ELF-1 (cell line): ENCODE measurements at regions not wholly inside any gene's neighbourhood (a gene's known extent, or its start where the extent isn't known, plus 50 kb on each side); places are given as distances from the start of the nearest gene placed in this dataset.
A peak's percentile ranks its signal among the peaks of the same experiment; 100 is the strongest.

ENCODE experiments used
- DNase-seq: peaks from one replicate; pipeline ENCODE4 v3.0.0-alpha.2; 2016; ENCODE audit warnings: low read depth, low spot score

DNA sequence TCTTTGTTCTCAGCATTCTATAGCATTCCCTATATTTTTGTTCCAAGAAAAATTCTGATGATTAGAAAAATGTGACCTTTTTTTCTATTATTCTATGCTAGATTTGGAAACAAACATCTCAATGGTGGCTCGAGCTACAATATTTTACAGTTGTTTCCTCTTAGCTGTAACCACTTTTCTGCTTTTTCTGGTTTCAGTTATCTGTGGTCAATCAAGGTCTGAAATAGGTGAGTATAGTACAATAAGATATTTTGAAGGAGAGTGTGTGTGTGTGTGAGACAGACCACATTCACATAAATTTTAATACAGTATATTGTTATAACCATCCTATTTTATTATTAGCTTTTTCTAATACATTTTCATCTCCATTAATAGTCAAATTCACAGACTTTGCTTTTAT lies 564.5 kb upstream of the GHITM start:
- DNase-seq, result no peak

DNA sequence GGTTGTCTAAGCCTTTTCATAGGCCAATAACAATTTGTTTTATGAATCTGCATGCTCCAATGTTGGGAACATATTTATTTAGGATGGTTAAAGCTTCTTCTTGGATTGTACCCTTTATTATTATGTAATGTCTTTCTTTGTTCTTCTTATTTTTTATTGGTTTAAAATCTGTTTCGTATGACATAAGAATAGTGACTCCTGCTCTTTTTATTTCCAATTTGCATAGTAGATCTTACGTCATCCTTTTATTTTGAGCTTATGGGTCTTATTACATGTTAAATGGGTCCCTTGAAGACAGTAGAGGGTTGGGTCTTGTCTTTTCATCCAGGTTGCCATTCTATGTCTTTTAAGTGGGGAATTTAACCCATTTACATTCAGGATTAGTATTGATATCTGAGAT lies 561.9 kb upstream of the GHITM start:
- no peak for DNase-seq

DNA sequence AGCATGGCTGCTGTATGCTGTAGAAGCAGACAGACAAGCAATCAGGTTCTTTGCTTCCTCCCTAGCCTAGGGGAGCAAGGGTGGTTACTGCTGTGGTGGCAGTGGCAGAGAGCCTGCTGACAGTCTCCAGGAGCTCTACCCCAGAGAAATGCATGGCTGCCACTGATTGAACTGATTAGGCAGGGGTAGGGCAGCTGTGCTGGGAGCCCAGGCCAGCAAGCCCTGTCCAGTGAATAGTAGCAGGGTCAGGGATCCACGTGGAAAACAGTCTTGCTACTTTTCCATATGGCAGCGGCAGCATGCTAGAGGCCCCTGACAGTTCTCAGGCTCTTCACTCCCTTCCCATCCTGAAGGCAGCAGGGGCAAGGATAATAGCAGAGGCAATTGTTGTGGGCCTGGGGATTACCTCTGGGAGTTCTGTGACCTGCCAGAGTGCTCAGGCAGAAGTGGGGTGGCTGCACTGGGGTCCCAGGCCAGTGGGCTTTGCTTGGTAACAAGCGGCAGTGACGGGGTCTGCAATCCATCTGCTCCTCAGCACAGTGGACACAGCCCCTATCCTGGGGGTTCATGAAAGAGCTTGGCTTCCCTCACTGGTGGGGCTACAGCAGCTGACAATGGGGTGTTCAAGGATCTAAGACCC lies 558.8 kb upstream of the GHITM start:
- DNase-seq, result no peak

DNA sequence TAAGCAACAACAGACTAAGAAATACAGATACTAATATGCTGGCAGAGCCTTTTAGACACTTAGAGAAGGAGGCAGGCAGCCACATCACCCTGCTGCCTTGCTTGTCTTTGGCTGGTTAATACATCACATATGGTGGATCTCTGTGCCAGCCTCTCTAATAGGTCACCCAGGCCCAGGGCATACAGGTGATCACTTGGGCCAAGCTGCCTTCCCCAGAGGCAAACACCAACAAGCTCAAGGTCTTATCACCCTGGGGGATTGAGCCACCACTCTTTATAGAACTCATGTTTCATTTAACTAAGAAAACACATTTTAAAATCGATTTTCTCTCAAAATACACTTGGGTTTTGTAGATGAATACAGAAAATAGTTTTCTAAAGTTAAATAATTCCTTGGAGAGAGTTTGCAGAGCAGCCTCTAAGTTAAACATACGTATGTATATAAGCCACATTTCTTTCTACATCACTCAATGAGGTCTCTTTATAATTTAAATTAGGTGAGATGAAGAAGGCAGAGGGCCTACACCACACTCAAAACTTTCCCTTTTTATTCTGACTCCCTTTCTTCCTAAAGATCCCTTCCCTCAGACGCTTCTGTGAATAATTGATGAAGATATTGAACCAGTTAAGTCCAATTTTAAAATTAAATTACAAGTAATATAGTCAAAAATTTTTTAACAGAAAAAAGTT lies 556.8 kb upstream of the GHITM start:
- no peak for DNase-seq

DNA sequence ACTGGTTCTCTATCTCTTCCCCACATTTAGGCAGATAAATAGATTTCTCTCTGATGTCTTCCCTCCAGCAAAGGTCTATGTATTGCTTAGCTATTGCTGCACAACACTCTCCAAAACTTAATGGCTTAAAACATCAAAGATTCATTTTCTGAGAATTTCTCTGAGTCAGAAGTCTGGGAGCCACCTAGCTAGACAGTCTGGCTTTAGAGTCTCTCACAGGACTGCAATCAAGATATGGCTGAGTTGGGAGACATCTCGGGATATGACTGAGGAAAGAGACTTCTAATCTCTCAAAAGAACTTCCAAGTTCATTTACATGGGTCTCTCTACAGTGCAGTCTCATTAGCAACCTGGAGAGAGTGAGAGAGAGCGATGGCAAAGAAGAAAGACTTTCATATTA lies 553.6 kb upstream of the GHITM start:
- DNase-seq, result no peak

DNA sequence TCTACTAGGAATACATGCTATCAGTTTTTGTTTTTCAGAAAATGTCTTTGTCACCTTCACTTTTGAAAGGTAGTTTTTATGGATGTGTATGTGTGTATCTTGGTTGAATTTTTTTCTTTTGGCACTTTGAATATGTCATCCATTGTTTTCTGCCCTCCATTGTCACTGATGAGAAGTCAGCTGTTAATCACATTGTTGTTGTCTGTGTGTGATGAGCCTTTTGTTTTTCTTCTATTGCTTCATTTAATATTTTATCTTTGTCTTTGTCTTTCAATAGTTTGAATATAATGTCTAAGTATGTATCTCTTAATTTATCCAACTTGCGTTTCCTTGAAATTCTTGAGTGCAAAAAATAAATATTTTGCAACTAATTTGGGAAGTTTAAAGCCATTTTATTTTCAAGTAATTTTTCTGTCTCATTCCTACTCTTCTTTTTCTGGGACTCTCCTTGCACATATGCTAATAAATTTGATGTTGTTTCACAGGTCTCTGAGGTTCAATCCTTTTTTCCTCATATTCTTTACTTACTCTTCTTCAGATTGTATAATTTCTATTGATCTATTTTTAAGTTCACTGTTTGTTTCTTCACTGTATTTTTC lies 546.9 kb upstream of the GHITM start:
- no peak for DNase-seq

DNA sequence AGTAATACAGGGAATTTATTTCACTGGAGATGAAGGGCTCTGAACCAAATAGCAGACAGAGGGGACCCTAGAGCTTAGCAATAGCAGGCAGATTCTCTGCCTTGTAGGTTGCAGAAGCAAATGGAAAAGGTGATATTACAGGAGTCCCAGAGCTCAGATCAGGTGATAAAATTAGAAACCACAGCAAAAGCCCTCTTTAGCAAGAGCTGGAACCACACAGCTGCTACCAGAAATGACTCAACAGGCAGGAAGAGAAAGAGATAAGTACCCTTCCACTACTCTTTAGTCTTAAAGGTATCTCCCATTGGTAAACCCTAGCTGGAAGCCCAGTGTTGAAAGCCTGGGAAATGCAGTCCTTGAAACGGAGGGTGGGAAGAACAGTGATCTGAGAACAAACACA lies 535.6 kb upstream of the GHITM start:
- DNase-seq, result no peak

DNA sequence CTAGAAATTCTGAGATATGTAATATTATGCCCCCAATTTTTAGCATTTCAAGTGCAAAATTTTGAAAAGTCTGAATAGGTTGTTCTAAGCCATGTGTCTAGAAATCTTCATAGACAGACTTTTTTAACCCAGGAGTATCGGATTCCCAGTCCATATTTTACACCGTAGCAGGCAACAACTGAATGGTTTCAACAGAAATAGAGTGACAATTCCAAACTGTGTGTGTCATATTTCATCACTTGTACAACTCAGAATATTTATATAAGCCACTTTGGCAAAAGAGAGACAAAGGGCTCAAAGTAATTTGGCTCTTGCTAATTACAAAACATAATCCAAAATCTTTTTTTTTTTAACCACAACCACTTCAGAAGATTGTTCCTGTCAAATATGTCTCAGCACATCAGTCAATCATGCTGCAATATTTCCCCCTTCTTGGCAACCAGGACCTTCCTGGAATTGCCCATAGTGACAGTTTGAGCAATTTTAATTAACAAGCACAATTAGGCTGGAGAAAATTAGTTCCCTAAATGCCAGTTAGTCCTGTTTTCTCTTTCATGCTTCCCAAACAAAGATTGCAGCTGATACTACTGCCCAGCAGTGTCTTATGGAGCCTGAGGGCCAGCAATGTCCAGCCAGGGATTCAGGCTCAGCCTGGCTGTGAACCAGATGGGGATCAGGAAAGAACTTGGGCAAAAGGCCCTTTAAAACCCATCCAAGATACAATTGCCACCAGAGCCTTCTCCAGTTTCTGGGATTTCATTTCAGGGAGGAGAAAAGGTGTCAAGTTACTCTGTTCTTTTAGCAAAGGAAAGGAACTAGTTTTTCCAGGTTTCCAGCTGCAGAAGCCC lies 533.3 kb upstream of the GHITM start:
- peak; percentile 75 for DNase-seq

DNA sequence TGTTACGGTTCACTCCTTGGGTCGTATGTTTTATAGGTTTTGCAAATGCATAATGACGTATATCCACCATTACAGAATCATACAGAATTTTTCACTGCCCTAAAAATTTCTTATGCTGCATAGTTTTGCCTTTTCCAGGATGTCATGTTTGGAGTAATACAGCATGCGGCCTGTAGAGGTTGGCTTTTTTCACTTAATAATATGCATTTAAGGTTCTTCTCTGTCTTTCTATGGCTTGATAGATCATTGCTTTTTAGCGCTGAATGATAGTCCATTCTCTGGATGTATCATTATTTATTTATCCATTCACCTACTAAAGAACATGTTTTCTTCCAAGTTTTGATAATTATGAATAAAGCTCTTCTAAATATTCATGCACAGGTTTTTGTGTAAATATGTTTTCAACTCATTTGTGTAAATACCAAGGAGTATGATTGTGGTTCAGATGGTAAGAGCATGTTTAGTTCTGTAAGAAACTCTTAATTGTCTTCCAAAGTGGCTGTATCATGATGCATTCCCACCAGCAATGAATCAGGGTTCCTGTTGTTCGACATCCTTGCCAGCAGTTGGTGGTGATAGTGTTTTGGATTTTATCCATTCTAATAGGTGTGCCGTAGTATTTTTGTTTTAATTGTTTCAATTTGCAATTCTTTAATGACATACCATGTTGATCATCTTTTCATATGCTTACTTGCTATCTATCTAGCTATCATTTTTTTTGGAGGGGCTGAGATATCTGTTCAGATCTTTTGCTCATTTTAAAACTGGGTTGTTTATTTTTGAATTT lies 531.2 kb upstream of the GHITM start:
- no peak for DNase-seq

DNA sequence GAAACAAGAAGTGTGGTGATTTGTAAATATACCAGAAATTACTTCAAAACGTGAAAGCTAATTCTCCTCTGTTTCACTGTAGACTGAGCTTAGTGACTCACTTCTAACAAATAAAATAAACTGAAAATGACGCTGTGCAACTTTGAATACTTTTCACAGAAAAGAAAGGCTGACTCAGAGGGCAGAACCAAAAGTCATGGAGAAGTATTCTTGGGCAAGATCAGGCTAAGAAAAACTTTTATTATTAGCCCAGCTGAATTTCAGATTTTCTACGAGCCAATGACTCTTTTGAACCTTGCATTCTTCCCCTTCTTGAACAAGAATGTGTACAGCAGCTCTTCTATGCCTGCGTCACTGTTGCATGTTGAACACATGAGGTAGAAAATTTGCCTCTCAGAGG lies 527.3 kb upstream of the GHITM start:
- DNase-seq, result no peak

DNA sequence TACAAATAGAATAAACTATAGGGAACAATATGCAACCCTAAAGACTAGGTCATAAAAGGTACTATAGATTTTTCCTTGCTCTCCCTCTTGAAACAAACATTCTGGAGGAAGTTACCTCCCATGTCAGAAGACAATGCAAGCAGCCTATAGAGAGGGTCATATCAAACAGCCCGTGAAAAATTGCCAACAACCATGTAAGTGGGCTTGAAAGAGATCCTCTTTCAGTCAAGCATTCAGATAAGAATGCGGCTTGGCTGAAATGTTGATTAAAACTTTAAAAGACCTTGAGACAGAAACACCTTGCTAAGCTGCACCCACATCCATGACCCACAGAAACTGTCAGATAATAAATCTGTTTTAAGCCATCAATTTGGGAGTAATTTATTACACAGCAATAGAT lies 526.6 kb upstream of the GHITM start:
- DNase-seq, result no peak

DNA sequence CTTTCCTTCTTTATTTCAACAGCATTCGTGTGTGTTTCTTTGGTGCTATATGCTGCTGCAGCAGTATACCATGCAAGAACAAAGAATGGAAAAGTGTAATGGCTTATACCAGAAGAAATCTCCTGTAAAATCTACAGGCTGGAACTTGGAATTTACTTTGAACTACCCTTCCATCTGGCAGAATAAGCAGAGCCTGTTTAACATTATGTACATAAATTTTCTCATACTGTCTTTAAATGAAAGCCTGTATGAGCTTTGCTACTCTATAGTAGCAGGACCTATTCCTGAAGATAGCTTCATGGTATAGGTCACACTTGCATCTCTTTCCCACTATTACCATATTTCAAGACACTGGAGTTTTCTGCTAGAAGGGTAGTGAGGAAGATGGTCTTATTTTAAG lies 522.1 kb upstream of the GHITM start:
- DNase-seq, result no peak

DNA sequence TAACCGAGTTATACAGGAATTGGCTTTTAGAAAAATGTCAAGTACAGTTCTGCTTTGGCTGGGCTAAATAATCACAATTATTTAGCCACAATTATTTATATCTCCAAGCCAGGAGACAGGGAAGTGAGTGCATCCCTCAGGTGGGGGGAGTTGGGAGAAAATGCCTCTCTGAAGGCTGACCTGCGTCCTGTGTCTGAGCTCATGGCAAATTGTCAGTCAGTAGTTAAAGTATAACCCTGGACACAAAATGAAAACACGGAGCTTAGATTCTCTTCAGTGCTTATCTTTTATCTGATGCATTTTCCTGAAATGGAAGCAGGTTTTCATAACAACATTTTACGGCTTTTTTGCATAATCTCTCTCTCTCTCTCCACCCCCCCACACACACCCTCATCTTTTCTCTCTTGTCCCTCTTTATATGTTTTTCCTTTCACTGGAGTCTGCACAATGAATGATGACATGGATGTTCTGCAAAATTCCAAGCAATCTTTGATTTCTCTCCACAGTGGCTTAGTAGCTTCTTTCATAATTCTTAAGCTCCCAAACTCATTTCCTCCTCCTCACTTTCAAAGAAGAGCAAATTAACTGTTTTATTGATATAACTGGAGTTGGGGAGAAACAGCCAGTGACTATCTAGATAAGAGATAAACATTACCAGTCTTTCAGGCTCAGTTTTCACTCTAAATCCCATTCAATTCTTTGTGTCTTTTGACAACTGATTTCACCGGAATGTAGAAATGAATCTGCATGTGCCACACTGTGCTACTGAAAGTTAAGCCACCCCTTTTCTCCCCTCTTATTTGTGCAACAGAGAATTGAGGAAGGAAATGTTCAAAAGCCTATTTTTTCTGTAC lies 521.4 kb upstream of the GHITM start:
- DNase-seq, result no peak

DNA sequence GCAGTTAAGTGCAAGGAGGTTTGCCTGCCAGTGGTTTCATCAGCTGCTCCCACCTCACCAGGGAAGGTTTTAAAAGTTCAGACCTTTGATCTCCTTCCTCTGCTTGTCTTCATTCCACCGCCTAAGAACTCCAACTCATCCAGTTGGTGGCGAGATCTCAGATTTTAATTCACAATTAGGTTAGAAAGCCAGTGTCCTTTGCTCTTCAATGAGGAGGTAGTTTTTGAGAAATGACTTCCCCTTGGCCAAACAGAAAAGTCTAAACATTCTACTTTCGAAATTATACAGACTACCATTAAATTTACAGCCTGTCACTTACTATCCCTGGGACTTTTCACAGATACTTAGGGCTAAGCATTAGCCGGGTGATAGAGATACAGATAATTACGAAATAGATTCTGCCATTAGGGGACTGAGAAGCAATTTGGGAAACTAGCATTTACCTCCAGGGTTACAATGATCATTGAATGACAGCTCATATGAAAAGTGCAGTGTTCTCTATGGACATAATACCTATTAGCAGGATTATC lies 513.4 kb upstream of the GHITM start:
- no peak for DNase-seq

DNA sequence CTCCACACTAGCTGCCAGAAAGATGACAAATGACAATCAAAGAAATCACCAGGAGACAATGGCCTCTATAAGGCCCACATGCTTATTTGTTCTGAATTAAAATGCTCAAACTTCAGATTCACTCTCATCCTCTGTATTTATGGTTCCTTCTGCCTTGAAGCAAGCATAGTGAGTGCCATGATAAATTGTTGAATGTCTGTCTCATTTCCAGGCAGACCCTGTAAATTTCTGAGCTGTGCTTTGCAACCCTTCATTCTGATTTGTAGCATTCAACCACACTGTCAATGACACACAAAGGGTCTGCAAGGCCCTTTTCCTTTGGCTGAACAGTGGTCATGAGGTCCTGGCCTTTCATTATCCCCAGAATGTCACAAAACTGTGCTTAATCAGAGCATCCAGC lies 506.6 kb upstream of the GHITM start:
- DNase-seq, result no peak

DNA sequence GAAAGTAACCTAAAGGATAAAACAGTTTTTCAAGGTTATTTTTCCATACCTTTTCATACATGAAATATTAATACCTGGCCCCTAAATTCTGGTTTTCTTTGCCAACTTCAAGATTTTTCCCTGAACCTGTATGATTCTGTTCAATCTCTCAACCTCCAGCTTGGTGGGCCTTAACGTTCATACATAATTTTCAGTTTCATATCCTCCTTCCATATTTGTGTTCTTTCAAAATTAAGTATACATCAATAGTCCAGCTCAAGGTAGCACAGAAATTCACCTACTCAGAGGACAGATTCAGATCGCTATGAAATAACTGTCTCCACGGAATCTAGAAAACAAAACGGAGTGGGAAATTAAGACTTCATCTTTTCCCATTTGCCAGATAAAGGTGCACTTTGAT lies 505.8 kb upstream of the GHITM start:
- no peak for DNase-seq

DNA sequence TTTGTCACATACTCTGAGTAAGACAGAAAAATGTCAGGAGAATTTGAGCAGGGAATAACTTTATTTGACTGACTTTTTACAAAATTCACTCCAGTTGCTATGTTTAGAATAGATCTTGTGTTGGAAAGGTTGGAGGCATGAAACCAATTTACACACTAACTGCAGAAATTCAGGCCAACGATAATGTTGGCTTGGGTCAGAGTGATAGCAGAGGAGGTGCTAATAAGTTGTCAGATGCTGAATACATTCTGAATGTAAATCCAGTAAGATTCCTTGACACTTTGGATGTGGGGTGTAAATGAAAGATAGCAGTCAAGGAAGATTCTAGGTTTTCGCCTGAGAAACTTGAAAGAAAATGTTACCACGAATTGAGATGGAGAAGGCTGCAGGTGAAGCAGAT lies 502.5 kb upstream of the GHITM start:
- DNase-seq, result no peak

DNA sequence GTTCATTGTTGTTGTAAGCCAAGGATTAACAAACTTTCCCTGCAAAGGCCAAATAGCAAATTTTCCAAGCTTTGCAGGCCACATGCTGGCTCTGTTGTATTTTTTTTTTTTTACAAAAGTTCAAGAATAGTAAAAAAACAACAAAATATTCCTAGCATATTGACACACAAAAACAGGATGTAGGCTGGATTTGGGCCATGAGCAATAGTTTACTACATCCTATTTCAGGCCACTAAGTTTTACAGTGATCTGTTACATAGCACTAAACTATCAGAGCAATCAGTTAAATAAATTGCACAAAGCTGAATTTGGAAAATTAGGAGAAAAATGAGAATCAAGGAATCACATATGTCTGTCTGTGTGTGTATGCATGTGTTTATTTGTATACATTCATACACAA lies 491.8 kb upstream of the GHITM start:
- no peak for DNase-seq

DNA sequence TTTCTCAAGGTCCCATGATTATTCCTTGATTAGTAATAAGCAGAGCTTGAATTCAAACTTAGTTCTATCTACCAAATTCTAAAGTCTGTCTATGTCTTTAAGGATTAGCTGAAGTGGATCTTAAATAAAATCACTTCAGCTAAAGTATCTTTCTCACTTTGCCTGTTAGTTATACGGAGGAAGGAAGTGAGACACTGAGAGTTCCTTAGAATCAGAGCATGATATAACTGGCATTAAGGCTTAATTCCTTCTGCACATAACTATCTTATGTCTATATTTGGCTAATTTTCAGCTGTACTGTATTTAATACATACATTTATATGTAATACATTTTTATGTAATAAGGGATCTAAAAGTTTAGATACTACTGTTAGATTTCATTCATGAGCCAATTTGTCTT lies 491.1 kb upstream of the GHITM start:
- DNase-seq, result no peak

DNA sequence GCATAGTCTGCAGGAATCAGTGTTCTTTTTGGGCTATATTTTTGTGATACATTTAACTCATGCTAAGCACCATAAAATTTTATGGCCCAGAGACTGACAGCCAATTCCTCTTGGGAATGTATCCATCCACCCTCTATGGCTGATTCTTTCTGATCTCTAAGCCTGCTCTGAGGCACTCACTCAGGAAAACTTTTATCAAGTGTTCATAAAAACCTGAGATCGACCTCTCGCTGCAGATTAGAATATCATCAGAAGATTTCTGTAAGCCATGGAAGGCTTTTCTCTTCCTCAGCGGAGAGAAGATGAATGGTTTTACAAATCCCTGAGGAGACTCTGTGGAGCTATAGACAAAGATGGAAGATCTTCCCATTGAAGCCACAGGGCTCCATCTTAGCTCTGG lies 489.8 kb upstream of the GHITM start:
- DNase-seq, result no peak

DNA sequence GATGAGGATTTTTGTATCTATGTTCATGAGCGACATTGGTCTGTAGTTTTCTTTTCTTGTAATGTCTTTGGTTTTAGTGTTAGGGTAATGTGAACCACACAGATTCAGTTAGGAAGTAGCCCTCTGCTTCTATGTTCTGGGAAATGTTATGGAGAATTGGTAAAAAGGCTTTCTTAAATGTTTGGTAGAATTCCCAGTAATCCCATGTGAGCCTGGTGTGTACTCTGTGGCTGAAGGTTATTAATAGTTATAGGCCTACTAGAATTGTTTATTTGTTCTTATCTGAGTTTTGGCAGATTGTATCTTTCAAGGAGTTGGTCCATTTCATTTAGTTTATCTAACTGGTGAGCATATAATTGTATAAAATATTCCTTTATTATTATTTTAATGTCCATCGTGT lies 484.6 kb upstream of the GHITM start:
- no peak for DNase-seq
